Stimulated activated naive CD8-positive, alpha-beta T cell treated with anti-CD3 and anti-CD28 coated beads, Interleukin-15, Interleukin-2, amounts not matched to agents 100 ng/mL and 50 ng/mL, for 24 hours (primary cell): ENCODE measurements at regions not wholly inside any gene's neighbourhood (a gene's known extent, or its start where the extent isn't known, plus 50 kb on each side); places are given as distances from the start of the nearest gene placed in this dataset.
A peak's percentile ranks its signal among the peaks of the same experiment; 100 is the strongest.

ENCODE experiments used
- H3K27ac Mint-ChIP-seq: one replicate; pipeline ENCODE4 v1.8.0; 2021; ENCODE audit warnings: mild to moderate bottlenecking, mixed read lengths
- H3K27me3 Mint-ChIP-seq: one replicate; pipeline ENCODE4 v1.8.0; 2021; ENCODE audit warnings: mixed read lengths
- H3K36me3 Mint-ChIP-seq: one replicate; pipeline ENCODE4 v1.8.0; 2021; ENCODE audit warnings: low read depth, mixed read lengths
- H3K4me1 Mint-ChIP-seq: one replicate; pipeline ENCODE4 v1.8.0; 2021; ENCODE audit warnings: low read depth, mixed read lengths
- H3K4me3 Mint-ChIP-seq: one replicate; pipeline ENCODE4 v1.8.0; 2021; ENCODE audit warnings: mild to moderate bottlenecking, mixed read lengths
- H3K9me3 Mint-ChIP-seq: one replicate; pipeline ENCODE4 v1.8.0; 2021; ENCODE audit warnings: mixed read lengths

GRCh38 chr4:99724067-99724466, 66.4 kb upstream of the C4orf54 start:
- no peaks in the 10 kb centered on the region for H3K36me3 Mint-ChIP-seq
- H3K27me3 Mint-ChIP-seq = peaks cover 3% of the 10 kb centered on the region
- H3K9me3 Mint-ChIP-seq = no peaks in the 10 kb centered on the region
- no peak overlapping the region for H3K4me3 Mint-ChIP-seq
- no peak overlapping the region for H3K27ac Mint-ChIP-seq
- H3K4me1 Mint-ChIP-seq = no peaks in the 10 kb centered on the region

DNA sequence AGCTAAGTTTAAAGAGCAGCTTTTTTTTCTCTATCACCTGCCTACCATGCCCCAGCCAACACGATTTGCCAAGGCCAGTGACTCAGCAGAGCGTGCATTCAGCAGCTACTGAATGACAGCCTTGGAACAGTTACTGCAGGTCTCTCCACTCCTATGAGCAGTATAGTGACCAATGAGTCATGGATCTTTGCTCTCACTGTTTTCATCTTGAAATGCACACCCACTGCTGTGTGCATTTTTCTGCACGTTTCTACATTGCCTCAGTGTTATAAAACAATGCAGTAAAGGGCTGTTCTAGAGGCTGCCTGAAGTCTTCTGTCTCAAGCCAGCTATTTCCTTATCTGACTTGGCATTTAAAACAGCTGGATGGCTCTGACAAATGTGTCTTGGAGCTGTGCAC, 66.0 kb upstream of the C4orf54 start:
- Mint-ChIP-seq H3K27ac (no peak overlapping the region), H3K36me3 (no peaks in the 10 kb centered on the region)

DNA sequence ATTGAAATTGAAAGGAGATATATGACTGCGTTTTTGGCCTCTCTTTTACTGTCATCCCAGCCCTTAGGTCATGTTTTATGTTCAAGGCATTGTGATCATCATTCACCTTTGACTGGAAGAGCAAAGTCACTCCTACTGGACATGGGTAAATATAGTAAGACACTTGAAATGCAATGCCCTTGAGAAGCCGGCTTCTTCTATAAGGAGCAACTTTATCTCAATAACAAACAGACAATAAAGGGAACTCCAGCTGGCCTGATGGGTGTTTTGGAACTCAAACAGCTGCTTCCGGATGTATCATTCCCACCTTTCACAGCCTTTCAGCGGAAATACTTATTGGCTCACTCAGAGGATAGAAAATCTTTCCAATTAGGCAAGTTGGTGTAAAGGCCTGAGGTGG, 65.1 kb upstream of the C4orf54 start:
- no peaks in the 10 kb centered on the region for H3K4me1 Mint-ChIP-seq
- H3K9me3 Mint-ChIP-seq = no peaks in the 10 kb centered on the region
- H3K4me3 Mint-ChIP-seq = no peak overlapping the region
- no peak overlapping the region for H3K27ac Mint-ChIP-seq
- peaks cover 6% of the 10 kb centered on the region for H3K27me3 Mint-ChIP-seq
- no peaks in the 10 kb centered on the region for H3K36me3 Mint-ChIP-seq

More for the DNA sequence above, 66.0 kb upstream of the C4orf54 start:
- no peaks in the 10 kb centered on the region for H3K9me3 Mint-ChIP-seq
- peaks cover 3% of the 10 kb centered on the region for H3K27me3 Mint-ChIP-seq
- H3K4me1 Mint-ChIP-seq = no peaks in the 10 kb centered on the region
- H3K4me3 Mint-ChIP-seq = no peak overlapping the region

- H3K27me3 Mint-ChIP-seq = peaks cover 6% of the 10 kb centered on the region
- no peaks in the 10 kb centered on the region for H3K4me1 Mint-ChIP-seq
- no peak overlapping the region for H3K4me3 Mint-ChIP-seq
- H3K9me3 Mint-ChIP-seq = no peaks in the 10 kb centered on the region
- H3K36me3 Mint-ChIP-seq = no peaks in the 10 kb centered on the region
- H3K27ac Mint-ChIP-seq = no peak overlapping the region
Observed at GRCh38 chr4:99722006-99722405, 64.4 kb upstream of the C4orf54 start.

GRCh38 chr4:99720206-99720605, 62.6 kb upstream of the C4orf54 start:
- H3K27me3 Mint-ChIP-seq = peaks cover 6% of the 10 kb centered on the region
- no peak overlapping the region for H3K4me3 Mint-ChIP-seq
- no peaks in the 10 kb centered on the region for H3K36me3 Mint-ChIP-seq
- H3K4me1 Mint-ChIP-seq = no peaks in the 10 kb centered on the region
- H3K27ac Mint-ChIP-seq = no peak overlapping the region
- no peaks in the 10 kb centered on the region for H3K9me3 Mint-ChIP-seq

DNA sequence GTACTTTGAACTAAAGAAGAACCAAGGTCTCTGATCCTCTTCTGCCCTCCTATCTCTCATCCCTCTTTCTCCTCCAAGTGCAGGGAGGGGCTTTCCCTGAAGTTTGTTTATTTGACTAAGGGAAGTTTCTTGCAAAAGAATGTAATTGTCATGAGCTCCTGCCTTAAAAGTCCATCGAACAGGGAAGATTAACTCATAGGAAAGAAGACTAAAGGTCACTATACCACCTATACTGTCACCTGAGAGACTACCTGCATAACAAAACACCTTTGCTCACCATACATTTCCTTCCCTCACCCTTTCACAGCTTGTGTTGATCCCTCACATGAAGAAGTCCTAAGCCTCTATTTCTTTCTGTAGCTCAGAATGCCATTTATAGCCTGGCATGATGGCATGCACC, 59.4 kb upstream of the C4orf54 start:
- Mint-ChIP-seq H3K9me3 (no peaks in the 10 kb centered on the region), H3K36me3 (no peaks in the 10 kb centered on the region), H3K4me1 (no peaks in the 10 kb centered on the region), H3K27ac (no peak overlapping the region), H3K4me3 (no peak overlapping the region), H3K27me3 (peaks cover 3% of the 10 kb centered on the region)

DNA sequence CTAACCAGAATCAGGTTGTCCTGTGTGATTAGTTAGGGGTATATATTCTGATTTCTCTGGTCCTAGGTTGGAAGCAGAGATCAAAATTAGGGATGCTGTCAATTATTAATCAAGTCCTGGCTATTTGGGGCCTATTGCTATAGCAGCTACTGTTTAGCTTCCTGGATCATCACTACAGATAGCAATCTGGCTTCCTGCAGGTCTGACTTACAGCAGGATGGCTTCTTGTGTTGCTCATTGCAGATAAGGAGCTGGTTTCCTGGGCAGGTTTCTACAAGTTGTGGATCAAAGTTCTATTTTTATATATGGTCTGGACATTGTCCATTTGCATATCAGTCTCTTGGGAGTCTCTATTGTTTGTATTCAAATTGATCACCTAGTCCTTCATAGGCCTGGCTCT, 57.7 kb upstream of the C4orf54 start:
- peaks cover 7% of the 10 kb centered on the region for H3K4me1 Mint-ChIP-seq
- H3K9me3 Mint-ChIP-seq = no peaks in the 10 kb centered on the region
- H3K4me3 Mint-ChIP-seq = no peak overlapping the region
- no peaks in the 10 kb centered on the region for H3K36me3 Mint-ChIP-seq
- no peak overlapping the region for H3K27ac Mint-ChIP-seq
- peaks cover 9% of the 10 kb centered on the region for H3K27me3 Mint-ChIP-seq

DNA sequence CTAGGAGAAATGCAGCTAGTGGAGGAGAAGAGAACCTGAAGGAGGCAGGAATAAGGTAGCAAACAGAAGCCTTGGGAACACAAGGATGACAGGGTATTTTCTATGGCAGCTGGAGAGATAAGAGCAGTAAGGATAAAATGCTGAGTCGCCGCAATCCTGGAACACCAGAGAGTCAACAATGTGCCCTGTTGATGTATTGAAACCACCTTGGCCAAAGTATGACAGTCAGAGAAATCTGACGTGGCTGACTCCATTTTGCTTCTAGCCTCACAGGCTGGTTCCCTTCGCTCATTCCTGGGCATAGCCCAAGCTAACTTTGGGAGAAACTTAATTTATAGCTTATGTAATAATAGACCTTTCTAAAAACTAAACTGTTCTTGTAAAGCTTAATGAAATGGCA, 56.6 kb upstream of the C4orf54 start:
- no peak overlapping the region for H3K4me3 Mint-ChIP-seq
- no peak overlapping the region for H3K27ac Mint-ChIP-seq
- peaks cover 9% of the 10 kb centered on the region for H3K27me3 Mint-ChIP-seq
- H3K9me3 Mint-ChIP-seq = no peaks in the 10 kb centered on the region
- peaks cover 7% of the 10 kb centered on the region for H3K4me1 Mint-ChIP-seq
- H3K36me3 Mint-ChIP-seq = no peaks in the 10 kb centered on the region

DNA sequence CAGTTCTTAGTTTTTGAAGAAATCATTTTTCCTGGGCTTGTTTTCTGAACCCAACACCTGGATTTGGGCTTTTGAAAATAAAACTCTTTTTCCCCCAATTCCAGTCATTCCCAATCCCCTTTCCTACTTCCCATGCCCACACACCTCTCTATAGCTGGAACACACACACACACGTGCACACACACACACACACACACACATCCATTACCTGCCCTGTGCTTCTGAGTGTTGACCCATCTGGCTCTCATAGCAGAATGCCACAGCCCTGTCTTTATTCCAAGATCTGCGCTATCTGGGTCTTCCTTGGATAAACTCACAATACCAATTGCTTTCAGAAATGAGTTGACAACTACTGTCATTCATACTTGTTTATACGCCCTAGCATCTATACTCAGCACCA, 54.9 kb upstream of the C4orf54 start:
- H3K27me3 Mint-ChIP-seq = peaks cover 5% of the 10 kb centered on the region
- H3K4me3 Mint-ChIP-seq = no peak overlapping the region
- H3K4me1 Mint-ChIP-seq = peaks cover 7% of the 10 kb centered on the region
- no peak overlapping the region for H3K27ac Mint-ChIP-seq
- H3K9me3 Mint-ChIP-seq = no peaks in the 10 kb centered on the region
- no peaks in the 10 kb centered on the region for H3K36me3 Mint-ChIP-seq

DNA sequence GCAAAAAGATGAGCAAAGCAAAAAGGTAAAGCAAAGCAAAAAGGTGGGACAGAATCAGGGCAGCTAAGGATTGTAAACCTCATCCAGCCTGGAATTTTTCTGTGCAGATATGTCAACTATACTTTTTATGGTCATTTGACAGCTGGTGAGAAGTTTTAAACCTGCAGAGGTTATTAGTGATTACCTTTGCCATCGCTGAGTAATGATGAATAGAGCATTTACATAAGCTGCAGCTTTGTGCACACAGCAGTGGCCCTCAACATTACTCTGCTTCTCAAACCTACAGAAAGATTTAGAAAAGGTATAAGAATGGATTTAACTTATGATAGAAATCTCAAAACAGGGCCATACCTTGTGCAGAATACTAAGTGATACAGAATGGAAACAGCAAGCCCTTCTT, 54.5 kb upstream of the C4orf54 start:
- H3K27ac Mint-ChIP-seq = peak overlapping the region; percentile 77
- peaks cover 5% of the 10 kb centered on the region for H3K27me3 Mint-ChIP-seq
- H3K9me3 Mint-ChIP-seq = no peaks in the 10 kb centered on the region
- H3K4me3 Mint-ChIP-seq = no peak overlapping the region
- H3K36me3 Mint-ChIP-seq = no peaks in the 10 kb centered on the region
- peaks cover 7% of the 10 kb centered on the region for H3K4me1 Mint-ChIP-seq

GRCh38 chr4:99711657-99712056, 54.0 kb upstream of the C4orf54 start:
- H3K27me3 Mint-ChIP-seq = peaks cover 5% of the 10 kb centered on the region
- no peak overlapping the region for H3K4me3 Mint-ChIP-seq
- H3K9me3 Mint-ChIP-seq = no peaks in the 10 kb centered on the region
- peak overlapping the region; percentile 77 for H3K27ac Mint-ChIP-seq
- peaks cover 7% of the 10 kb centered on the region for H3K4me1 Mint-ChIP-seq
- H3K36me3 Mint-ChIP-seq = no peaks in the 10 kb centered on the region

- H3K36me3 Mint-ChIP-seq = no peaks in the 10 kb centered on the region
- H3K4me3 Mint-ChIP-seq = no peak overlapping the region
- no peaks in the 10 kb centered on the region for H3K9me3 Mint-ChIP-seq
- H3K27me3 Mint-ChIP-seq = peaks cover 5% of the 10 kb centered on the region
- H3K27ac Mint-ChIP-seq = no peak overlapping the region
- peaks cover 7% of the 10 kb centered on the region for H3K4me1 Mint-ChIP-seq
Observed at GRCh38 chr4:99710681-99711345, 53.2 kb upstream of the C4orf54 start.

DNA sequence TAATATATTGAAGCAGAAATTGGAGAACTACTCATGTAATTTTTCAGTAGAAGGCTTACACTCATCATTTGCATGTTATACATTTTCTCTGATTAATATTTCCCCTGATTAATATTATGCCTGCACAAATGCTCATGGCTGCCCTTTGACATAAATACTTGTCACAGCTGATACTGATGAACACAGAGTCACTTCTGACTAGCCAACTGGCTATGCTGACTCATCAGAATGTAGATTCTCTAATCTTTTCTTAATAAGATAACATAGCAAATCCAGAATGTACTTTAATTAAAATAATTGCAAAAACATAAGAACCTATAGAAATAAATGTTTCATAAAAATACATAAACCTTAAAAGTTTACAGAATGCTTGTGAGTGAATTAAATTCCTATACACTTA, 52.4 kb upstream of the C4orf54 start:
- Mint-ChIP-seq H3K36me3 (no peaks in the 10 kb centered on the region), H3K27ac (no peak overlapping the region), H3K27me3 (peaks cover 5% of the 10 kb centered on the region), H3K4me1 (peaks cover 7% of the 10 kb centered on the region), H3K4me3 (no peak overlapping the region), H3K9me3 (no peaks in the 10 kb centered on the region)

- Mint-ChIP-seq H3K36me3 (no peaks in the 10 kb centered on the region), H3K4me3 (no peak overlapping the region), H3K27ac (no peak overlapping the region)
Observed at GRCh38 chr4:99708551-99708950, 50.9 kb upstream of the C4orf54 start.

More at GRCh38 chr4:99708551-99708950, 50.9 kb upstream of the C4orf54 start:
- Mint-ChIP-seq H3K9me3 (no peaks in the 10 kb centered on the region), H3K27me3 (peaks cover 5% of the 10 kb centered on the region), H3K4me1 (peaks cover 7% of the 10 kb centered on the region)
